Thymus (tissue), 11 donors: ENCODE measurements at regions not wholly inside any gene's neighbourhood (a gene's known extent, or its start where the extent isn't known, plus 50 kb on each side); places are given as distances from the start of the nearest gene placed in this dataset.

Experiments used
- DNase-seq, 9 donors: peaks; one replicate each; pipeline ENCODE4 v3.0.0-alpha.2; 2013; ENCODE audit warnings: low spot score in 9 of 9, low read depth in 6 of 9, missing footprints in 1 of 9
- H3K27ac ChIP-seq, 2 donors: one replicate each; pipeline ENCODE4 v1.5.1; 2013; ENCODE audit warnings: control low read depth in 1 of 2, low read depth in 1 of 2, low read length in 1 of 2, mild to moderate bottlenecking in 1 of 2, moderate library complexity in 1 of 2
- H3K27me3 ChIP-seq, 2 donors: one replicate each; pipeline ENCODE4 v1.5.1; 2013; ENCODE audit warnings: low read length in 1 of 2; ENCODE audit not compliant: control insufficient read depth in 2 of 2, insufficient read depth in 1 of 2
- H3K36me3 ChIP-seq, 2 donors: one replicate each; pipeline ENCODE4 v1.5.1; 2013; ENCODE audit warnings: low read length in 1 of 2, mild to moderate bottlenecking in 1 of 2, moderate library complexity in 1 of 2; ENCODE audit not compliant: control insufficient read depth in 2 of 2, insufficient read depth in 2 of 2
- H3K4me1 ChIP-seq, 2 donors: one replicate each; pipeline ENCODE4 v1.5.1; 2013; ENCODE audit warnings: low read length in 2 of 2; ENCODE audit not compliant: control insufficient read depth in 2 of 2, insufficient read depth in 2 of 2
- H3K4me3 ChIP-seq, 2 donors: one replicate each; pipeline ENCODE4 v1.5.1; 2013; ENCODE audit warnings: low read length in 2 of 2, control low read depth in 1 of 2, mild to moderate bottlenecking in 1 of 2
- H3K9me3 ChIP-seq, 2 donors: one replicate each; pipeline ENCODE4 v1.5.1; 2013; ENCODE audit warnings: low read length in 1 of 2, mild to moderate bottlenecking in 1 of 2; ENCODE audit not compliant: control insufficient read depth in 2 of 2, insufficient read depth in 1 of 2
- WGBS: extraction: QIAGEN DNeasy Blood & Tissue Kit; methylation state at CpG from one replicate; pipeline ENCODE4 v1.1.7; 2013; 5-methylcytosine and 5-hydroxymethylcytosine counted together
- donor health status: healthy.

DNA sequence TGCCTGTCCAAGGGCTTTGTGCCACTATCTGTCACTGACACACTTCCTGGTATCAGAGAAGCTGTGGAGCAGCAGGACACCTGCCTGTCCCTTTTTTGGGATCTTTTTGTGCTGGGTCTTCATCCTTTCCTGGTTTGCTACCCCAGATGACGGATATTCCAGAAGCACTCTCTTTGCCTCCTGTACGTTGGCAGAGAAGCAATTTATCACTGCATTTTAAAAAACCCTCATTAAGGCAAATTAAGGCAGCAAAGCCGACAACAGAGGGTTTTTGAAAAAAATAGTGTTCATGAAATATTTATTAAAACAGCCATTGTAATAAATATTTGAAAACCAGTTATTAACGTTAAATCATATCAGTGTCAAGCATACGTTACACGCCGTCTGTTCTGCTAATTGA lies 209.6 kb upstream of the NTM start:
- no peaks in the 10 kb centered on the region for H3K36me3 ChIP-seq
- no peaks in the 10 kb centered on the region for H3K4me1 ChIP-seq
- no peak overlapping the region for H3K4me3 ChIP-seq
- no peak for DNase-seq
- H3K9me3 ChIP-seq, result no peaks in the 10 kb centered on the region
- WGBS, result 84% methylated on average over 7 of the region's 7 CpGs
- H3K27me3 ChIP-seq, result no peaks in the 10 kb centered on the region
- H3K27ac ChIP-seq, result no peak overlapping the region

GRCh38 chr11:131163613-131164012 lies 206.8 kb upstream of the NTM start:
- DNase-seq, result no peak

GRCh38 chr11:131165036-131165435 lies 205.4 kb upstream of the NTM start:
- DNase-seq, result no peak
- Histone ChIP-seq H3K9me3 (no peaks in the 10 kb centered on the region), H3K27me3 (no peaks in the 10 kb centered on the region), H3K27ac (no peak overlapping the region), H3K36me3 (no peaks in the 10 kb centered on the region), H3K4me1 (no peaks in the 10 kb centered on the region), H3K4me3 (no peak overlapping the region)
- WGBS, result 83% methylated on average over 5 of the region's 5 CpGs

More at GRCh38 chr11:131163613-131164012, 206.8 kb upstream of the NTM start:
- H3K4me3 ChIP-seq, result no peak overlapping the region
- no peak overlapping the region for H3K27ac ChIP-seq
- no peaks in the 10 kb centered on the region for H3K9me3 ChIP-seq
- 87% methylated on average over 8 of the region's 8 CpGs for WGBS
- H3K36me3 ChIP-seq, result no peaks in the 10 kb centered on the region
- no peaks in the 10 kb centered on the region for H3K27me3 ChIP-seq
- no peaks in the 10 kb centered on the region for H3K4me1 ChIP-seq

GRCh38 chr11:131168839-131169713 lies 201.3 kb upstream of the NTM start:
- DNase-seq, result no peak
- no peak overlapping the region for H3K27ac ChIP-seq
- H3K9me3 ChIP-seq, result no peaks in the 10 kb centered on the region
- no peaks in the 10 kb centered on the region for H3K36me3 ChIP-seq
- 88% methylated on average over 5 of the region's 5 CpGs for WGBS
- no peak overlapping the region for H3K4me3 ChIP-seq
- no peaks in the 10 kb centered on the region for H3K27me3 ChIP-seq
- no peaks in the 10 kb centered on the region for H3K4me1 ChIP-seq

GRCh38 chr11:131172011-131172410 lies 198.4 kb upstream of the NTM start:
- Histone ChIP-seq H3K36me3 (no peaks in the 10 kb centered on the region), H3K27me3 (no peaks in the 10 kb centered on the region), H3K9me3 (no peaks in the 10 kb centered on the region), H3K4me1 (no peaks in the 10 kb centered on the region), H3K4me3 (no peak overlapping the region), H3K27ac (no peak overlapping the region)
- no peak for DNase-seq
- WGBS, result 67% methylated on average over 2 of the region's 2 CpGs

DNA sequence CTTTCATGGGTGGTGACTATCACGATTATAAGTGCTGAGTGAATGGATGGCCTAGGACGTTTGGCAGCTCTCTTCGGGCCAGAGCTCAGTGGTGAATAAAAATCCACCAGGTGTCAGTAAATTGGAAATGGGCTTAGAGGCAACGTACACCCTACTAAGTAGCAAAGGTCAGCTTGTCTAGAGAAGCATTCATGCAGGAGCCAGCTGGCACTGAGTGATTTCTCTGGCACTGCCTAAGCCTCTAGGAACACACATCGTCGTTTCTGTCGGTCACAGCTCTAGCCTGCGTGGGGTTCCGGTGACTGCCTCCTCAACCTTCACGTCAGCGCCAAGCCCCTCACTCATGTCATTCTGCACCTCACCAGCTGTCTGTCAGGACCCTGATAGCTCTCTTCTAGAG lies 192.4 kb upstream of the NTM start:
- H3K36me3 ChIP-seq, result no peaks in the 10 kb centered on the region
- WGBS, result 85% methylated on average over 11 of the region's 11 CpGs
- H3K27me3 ChIP-seq, result no peaks in the 10 kb centered on the region
- no peak for DNase-seq
- H3K4me1 ChIP-seq, result no peaks in the 10 kb centered on the region
- no peaks in the 10 kb centered on the region for H3K9me3 ChIP-seq
- H3K4me3 ChIP-seq, result no peak overlapping the region
- no peak overlapping the region for H3K27ac ChIP-seq

GRCh38 chr11:131178596-131178995 lies 191.8 kb upstream of the NTM start:
- H3K4me3 ChIP-seq, result no peak overlapping the region
- H3K27me3 ChIP-seq, result no peaks in the 10 kb centered on the region
- no peak for DNase-seq
- H3K4me1 ChIP-seq, result no peaks in the 10 kb centered on the region
- H3K9me3 ChIP-seq, result no peaks in the 10 kb centered on the region
- no peaks in the 10 kb centered on the region for H3K36me3 ChIP-seq
- H3K27ac ChIP-seq, result no peak overlapping the region
- 83% methylated on average over 3 of the region's 3 CpGs for WGBS

DNA sequence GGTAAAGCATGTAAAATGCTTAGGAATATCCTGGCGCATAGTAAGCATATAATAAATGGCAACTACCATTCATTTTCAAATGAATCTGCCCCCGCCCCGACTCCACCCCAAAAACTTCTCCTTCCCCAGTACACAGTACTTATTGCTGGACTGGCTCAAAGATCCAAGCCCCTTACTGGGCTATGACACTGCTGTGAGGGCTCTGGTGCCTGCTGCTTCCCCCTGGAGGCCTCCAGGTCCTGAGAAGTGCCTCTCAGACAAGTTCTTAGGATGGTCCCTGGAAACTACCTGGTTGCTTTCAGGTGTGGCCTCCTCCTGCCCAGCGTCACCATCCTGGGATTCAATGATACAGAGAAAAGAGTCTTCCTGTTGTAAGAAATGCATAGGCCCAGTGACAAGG lies 190.6 kb upstream of the NTM start:
- 84% methylated on average over 4 of the region's 4 CpGs for WGBS
- Histone ChIP-seq H3K4me1 (no peaks in the 10 kb centered on the region), H3K27me3 (no peaks in the 10 kb centered on the region), H3K36me3 (no peaks in the 10 kb centered on the region), H3K27ac (no peak overlapping the region), H3K9me3 (no peaks in the 10 kb centered on the region), H3K4me3 (no peak overlapping the region)
- no peak for DNase-seq

DNA sequence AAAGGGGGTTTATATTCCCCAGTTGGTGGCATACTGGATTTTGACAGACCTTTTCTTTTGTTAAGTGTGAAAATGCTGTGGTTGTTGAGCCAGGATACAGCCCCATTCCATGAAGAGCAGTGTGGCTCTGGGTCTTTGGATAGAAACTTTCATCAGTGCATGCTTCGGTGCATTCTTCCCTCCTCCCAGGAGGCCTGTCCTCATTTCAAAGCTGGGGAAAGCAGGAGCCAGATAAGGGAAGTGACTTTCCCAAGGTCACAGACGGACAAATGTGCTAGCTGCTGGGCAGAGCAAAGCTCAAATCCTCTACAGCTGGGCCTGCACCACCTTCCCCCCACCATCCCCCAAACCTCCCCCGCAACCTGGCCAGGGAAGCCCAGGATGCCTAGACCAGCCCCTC lies 184.5 kb upstream of the NTM start:
- no peaks in the 10 kb centered on the region for H3K4me1 ChIP-seq
- peaks cover 0 to 5% of the 10 kb centered on the region in 2 donors for H3K27me3 ChIP-seq
- WGBS, result 86% methylated on average over 3 of the region's 3 CpGs
- no peak overlapping the region for H3K27ac ChIP-seq
- no peaks in the 10 kb centered on the region for H3K36me3 ChIP-seq
- no peak overlapping the region for H3K4me3 ChIP-seq
- no peaks in the 10 kb centered on the region for H3K9me3 ChIP-seq
- no peak for DNase-seq
